Choroid plexus epithelial cell (primary cell): ENCODE measurements at regions not wholly inside any gene's neighbourhood (a gene's known extent, or its start where the extent isn't known, plus 50 kb on each side); places are given as distances from the start of the nearest gene placed in this dataset.
"Not testable (repeated sequence)": the region's sequence is repeated elsewhere in the genome, so short reads cannot be mapped to it uniquely, and the experiment has no call there.

ENCODE experiments used
- DNase-seq: peaks from one replicate; pipeline ENCODE4 v3.0.0-alpha.2; 2010; ENCODE audit warnings: low read depth
- H3K4me3 ChIP-seq: 2 replicates; pipeline ENCODE4 v1.5.1; 2011; ENCODE audit warnings: low read depth, mild to moderate bottlenecking, control low read depth, low read length, moderate library complexity
- CTCF ChIP-seq: conservative IDR thresholded peaks from 2 replicates; pipeline ENCODE4 v1.5.1; 2011; ENCODE audit warnings: low read depth, mild to moderate bottlenecking, control low read depth, inconsistent platforms, low read length, moderate library complexity

GRCh38 chr4:54402880-54403480 is 173.9 kb downstream of the PDGFRA start:
- no peak for TF ChIP-seq CTCF
- DNase-seq: no peak
- H3K4me3 ChIP-seq: no peak overlapping the region

GRCh38 chr4:54403700-54404453 is 174.8 kb downstream of the PDGFRA start:
- H3K4me3 ChIP-seq: no peak overlapping the region
- no peak for TF ChIP-seq CTCF
- no peak for DNase-seq

DNA sequence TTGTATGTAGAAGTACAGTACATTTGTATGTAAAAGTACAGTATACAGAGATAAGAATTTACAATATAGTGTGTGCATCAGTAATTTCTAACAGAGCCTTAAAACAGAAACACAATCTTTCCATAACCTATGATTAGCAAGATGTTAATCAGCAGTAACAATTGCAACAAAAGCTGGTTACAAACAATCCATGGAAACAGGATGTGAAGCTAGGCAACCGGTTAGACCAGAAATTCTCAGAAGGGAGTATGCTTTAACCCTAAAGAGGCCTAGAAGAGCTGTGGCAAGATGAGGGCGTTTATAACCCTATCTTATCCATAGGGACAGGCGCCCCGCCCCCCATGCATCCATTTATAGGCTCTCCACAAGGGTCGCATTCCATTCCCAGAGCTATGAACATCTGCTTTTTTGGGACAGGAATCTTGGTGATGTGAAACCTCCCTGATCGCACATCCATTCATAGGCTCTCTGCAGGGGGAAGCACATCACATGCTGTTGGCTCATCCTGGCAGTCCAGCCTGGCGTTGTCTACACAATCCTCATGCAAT is 180.3 kb downstream of the PDGFRA start:
- not testable (repeated sequence) for H3K4me3 ChIP-seq

GRCh38 chr4:54414545-54414944 is 185.5 kb downstream of the PDGFRA start:
- no peak overlapping the region for H3K4me3 ChIP-seq
- no peak for DNase-seq
- no peak for TF ChIP-seq CTCF

More for the DNA sequence above, 180.3 kb downstream of the PDGFRA start:
- DNase-seq: not testable (repeated sequence)

DNA sequence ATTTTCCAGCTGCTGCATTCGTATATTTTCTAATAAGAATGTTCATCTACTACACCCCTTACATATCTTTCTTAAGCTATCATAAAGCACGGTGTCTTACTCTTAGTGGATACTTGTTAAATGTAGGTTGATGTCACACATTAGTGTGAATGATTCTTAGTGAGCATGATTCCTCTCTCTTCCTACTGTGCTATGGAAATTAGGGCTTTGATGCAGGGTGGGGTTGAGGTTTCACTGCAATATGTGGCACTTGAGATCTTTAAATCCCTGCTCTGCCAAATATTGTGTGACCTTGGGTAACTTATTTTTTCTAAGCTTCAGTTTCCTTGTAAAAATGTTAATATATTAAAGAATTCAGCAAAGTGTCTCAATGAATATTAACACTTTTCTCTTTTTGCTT is 188.4 kb downstream of the PDGFRA start:
- DNase-seq: no peak
- no peak overlapping the region for H3K4me3 ChIP-seq
- TF ChIP-seq CTCF: no peak

DNA sequence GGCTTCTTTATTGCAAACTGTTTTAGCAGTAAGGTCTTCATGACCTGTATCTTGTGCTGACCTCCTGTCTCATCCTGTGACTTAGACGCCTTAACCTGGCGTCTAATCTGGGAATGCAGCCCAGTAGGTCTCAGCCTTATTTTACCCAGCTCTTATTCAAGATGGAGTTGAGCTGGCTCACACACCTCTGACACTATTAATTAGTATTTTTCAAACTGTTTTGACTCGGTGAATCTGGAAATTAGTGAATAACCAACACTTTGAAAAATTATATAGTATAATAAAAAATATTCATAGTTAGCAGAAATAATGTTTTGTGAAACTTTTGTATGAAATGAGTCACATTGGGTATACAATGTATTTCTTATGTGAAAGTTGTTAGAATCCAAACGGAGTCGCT is 189.4 kb downstream of the PDGFRA start:
- H3K4me3 ChIP-seq: no peak overlapping the region
- no peak for TF ChIP-seq CTCF
- DNase-seq: no peak

- H3K4me3 ChIP-seq: no peak overlapping the region
- no peak for DNase-seq
- TF ChIP-seq CTCF: no peak
Measured at GRCh38 chr4:54423066-54423465, 194.0 kb downstream of the PDGFRA start.
